ENCODE measurements at regions not wholly inside any gene's neighbourhood (a gene's known extent, or its start where the extent isn't known, plus 50 kb on each side); places are given as distances from the start of the nearest gene placed in this dataset.

GRCh38 chr15:25233766-25234350 lies 205.0 kb downstream of the UBE3A start:
- no peak for DNase-seq (ENCODE audit: low read depth)
- no peak overlapping the region for H3K4me3 ChIP-seq (ENCODE audit: low read depth, low read length)
- TF ChIP-seq MYC (IDR thresholded peaks at IDR 0.05; ENCODE audit: low read depth, low read length): no peak
- no peak for TF ChIP-seq POLR2A (IDR thresholded peaks at IDR 0.05; ENCODE audit: extremely low read depth, insufficient read length)
- no peak for TF ChIP-seq MAX (IDR thresholded peaks at IDR 0.05; ENCODE audit: low read depth, low read length)
- TF ChIP-seq CTCF (IDR thresholded peaks at IDR 0.05; ENCODE audit: low read depth, low read length): no peak

- no peak for DNase-seq (ENCODE audit: low read depth)
- TF ChIP-seq MAX (IDR thresholded peaks at IDR 0.05; ENCODE audit: low read depth, low read length) (no peak), CTCF (IDR thresholded peaks at IDR 0.05; ENCODE audit: low read depth, low read length) (no peak), MYC (IDR thresholded peaks at IDR 0.05; ENCODE audit: low read depth, low read length) (no peak), POLR2A (IDR thresholded peaks at IDR 0.05; ENCODE audit: extremely low read depth, insufficient read length) (no peak)
- H3K4me3 ChIP-seq (ENCODE audit: low read depth, low read length): no peak overlapping the region
Measured at GRCh38 chr15:25234831-25235230, 204.0 kb downstream of the UBE3A start.

- no peak overlapping the region for H3K4me3 ChIP-seq (ENCODE audit: low read depth, low read length)
- DNase-seq (ENCODE audit: low read depth): no peak
- no peak for TF ChIP-seq POLR2A (IDR thresholded peaks at IDR 0.05; ENCODE audit: extremely low read depth, insufficient read length)
Measured at GRCh38 chr15:25235391-25235790, 203.4 kb downstream of the UBE3A start.

GRCh38 chr15:25236143-25236860 lies 202.5 kb downstream of the UBE3A start:
- DNase-seq (ENCODE audit: low read depth): no peak
- TF ChIP-seq CTCF (IDR thresholded peaks at IDR 0.05; ENCODE audit: low read depth, low read length): no peak
- TF ChIP-seq MYC (IDR thresholded peaks at IDR 0.05; ENCODE audit: low read depth, low read length): no peak
- no peak for TF ChIP-seq MAX (IDR thresholded peaks at IDR 0.05; ENCODE audit: low read depth, low read length)
- TF ChIP-seq POLR2A (IDR thresholded peaks at IDR 0.05; ENCODE audit: extremely low read depth, insufficient read length): no peak
- H3K4me3 ChIP-seq (ENCODE audit: low read depth, low read length): no peak overlapping the region

- TF ChIP-seq MYC (IDR thresholded peaks at IDR 0.05; ENCODE audit: low read depth, low read length) (no peak), MAX (IDR thresholded peaks at IDR 0.05; ENCODE audit: low read depth, low read length) (no peak), CTCF (IDR thresholded peaks at IDR 0.05; ENCODE audit: low read depth, low read length) (no peak), POLR2A (IDR thresholded peaks at IDR 0.05; ENCODE audit: extremely low read depth, insufficient read length) (no peak)
- no peak for DNase-seq (ENCODE audit: low read depth)
- no peak overlapping the region for H3K4me3 ChIP-seq (ENCODE audit: low read depth, low read length)
Measured at GRCh38 chr15:25236861-25237155, 202.0 kb downstream of the UBE3A start.

- H3K4me3 ChIP-seq (ENCODE audit: low read depth, low read length): no peak overlapping the region
- TF ChIP-seq MYC (IDR thresholded peaks at IDR 0.05; ENCODE audit: low read depth, low read length) (no peak), MAX (IDR thresholded peaks at IDR 0.05; ENCODE audit: low read depth, low read length) (no peak), POLR2A (IDR thresholded peaks at IDR 0.05; ENCODE audit: extremely low read depth, insufficient read length) (no peak), CTCF (IDR thresholded peaks at IDR 0.05; ENCODE audit: low read depth, low read length) (no peak)
- DNase-seq (ENCODE audit: low read depth): no peak
Measured at GRCh38 chr15:25237291-25237978, 201.4 kb downstream of the UBE3A start.

All from NB4 (cell line).